H1 (cell line): ENCODE measurements at regions not wholly inside any gene's neighbourhood (a gene's known extent, or its start where the extent isn't known, plus 50 kb on each side); places are given as distances from the start of the nearest gene placed in this dataset.

Experiments
- POLR2A ChIP-seq, 2 experiments: IDR thresholded peaks; 1 replicate in 1 of 2; 2 replicates in 1 of 2; pipeline ENCODE4 v1.6.1; 2011; ENCODE audit warnings: low read depth in 2 of 2, low read length in 2 of 2, mild to moderate bottlenecking in 2 of 2; ENCODE audit errors: control extremely low read depth in 1 of 2
- TBP ChIP-seq: IDR thresholded peaks from 2 replicates; pipeline ENCODE4 v1.6.1; 2011; ENCODE audit warnings: low read depth, low read length, improper control_type of control experiment

GRCh38 chr1:83619170-83619896 is 379.6 kb downstream of the TTLL7 start (continued):
- TF ChIP-seq POLR2A (IDR thresholded peaks at IDR 0.05; ENCODE audit: control extremely low read depth in 1 of 2, low read depth in 2 of 2, low read length in 2 of 2) (no peak), TBP (no peak)
